ENCODE measurements at regions not wholly inside any gene's neighbourhood (a gene's known extent, or its start where the extent isn't known, plus 50 kb on each side); places are given as distances from the start of the nearest gene placed in this dataset.
A peak's percentile ranks its signal among the peaks of the same experiment; 100 is the strongest.

DNA sequence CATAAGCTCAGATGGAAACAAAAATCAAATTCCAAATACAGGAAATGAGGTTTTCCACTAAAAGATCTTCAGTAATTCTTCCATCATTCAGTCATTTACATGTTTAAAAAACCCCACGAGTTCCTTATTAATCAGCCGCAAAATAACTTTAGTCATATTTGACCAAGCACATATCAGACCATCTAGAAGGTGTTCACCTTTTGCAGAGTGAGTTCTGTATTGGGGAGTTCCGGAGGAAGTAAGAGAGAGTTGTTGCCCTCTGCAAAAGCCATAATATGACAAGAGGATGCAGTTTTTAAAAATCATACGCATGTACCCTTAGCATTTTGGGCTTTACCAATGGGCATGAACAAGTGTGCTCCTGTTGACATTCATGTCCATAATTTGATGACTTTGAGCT is 61.6 kb downstream of the CCR1 start:
- DNase-seq = no peak

DNA sequence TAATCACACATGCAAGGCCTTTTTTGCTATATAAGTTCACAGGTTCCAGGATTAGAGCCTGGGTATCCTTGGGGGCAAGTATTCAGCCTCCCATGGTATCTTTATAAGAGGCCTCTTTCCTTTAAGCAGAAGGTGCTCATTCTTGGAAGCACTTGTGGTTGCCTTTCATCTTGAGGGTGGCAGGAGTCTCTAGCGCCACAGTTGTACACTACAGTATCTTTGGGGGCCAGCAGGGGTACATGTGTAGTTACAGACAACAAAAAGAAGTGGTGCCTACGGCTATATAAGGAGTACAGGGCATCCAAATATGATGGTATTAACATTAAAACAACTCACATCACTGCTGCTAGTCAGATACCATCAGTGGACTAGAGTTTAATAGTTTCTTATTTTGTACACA is 62.1 kb downstream of the CCR1 start:
- DNase-seq = no peak

DNA sequence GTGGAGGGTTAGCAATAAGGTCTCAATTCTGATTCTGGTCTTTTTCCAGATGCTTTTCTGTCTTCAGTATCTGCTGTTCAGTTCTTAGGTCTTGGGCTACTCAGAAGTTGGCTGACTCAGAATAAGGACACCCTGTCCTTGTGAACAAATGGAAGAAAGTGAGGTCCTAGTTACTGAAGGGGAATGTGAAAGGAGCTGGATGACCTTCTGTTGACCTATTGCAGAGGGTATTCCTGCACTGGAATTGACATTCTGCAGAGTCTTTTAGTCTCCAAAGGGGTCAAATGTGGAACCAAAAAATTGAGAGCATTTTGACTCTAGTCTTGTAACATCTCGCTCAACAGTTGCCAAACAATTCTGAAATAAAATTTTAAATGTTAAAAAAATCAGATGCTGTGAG is 63.0 kb downstream of the CCR1 start:
- no peak for DNase-seq

DNA sequence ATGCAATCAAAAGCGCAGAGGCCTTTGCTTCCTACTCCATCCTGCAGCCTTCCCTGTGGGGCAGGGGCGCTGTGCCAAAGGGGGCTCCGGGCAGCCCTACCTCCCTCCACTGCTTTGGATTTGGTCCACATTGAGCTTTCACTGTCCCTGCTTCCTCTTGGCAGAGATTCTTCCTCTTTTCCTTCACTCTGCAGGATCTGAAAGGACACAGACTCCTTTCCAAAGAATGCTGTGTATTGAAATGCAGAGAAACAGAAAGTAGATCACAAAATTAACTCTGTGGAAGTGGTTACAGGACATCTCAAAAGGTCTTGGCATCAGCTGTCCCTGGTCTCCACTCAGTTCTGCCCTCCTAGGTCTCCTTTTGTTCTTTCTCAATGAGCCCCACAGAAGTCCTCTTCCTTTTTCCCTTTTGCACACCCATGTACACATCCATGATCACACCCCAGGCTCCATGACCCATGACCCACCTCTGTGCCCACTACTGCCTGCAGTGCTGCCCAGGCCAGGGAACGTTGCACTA is 64.1 kb downstream of the CCR1 start:
- DNase-seq = no peak

DNA sequence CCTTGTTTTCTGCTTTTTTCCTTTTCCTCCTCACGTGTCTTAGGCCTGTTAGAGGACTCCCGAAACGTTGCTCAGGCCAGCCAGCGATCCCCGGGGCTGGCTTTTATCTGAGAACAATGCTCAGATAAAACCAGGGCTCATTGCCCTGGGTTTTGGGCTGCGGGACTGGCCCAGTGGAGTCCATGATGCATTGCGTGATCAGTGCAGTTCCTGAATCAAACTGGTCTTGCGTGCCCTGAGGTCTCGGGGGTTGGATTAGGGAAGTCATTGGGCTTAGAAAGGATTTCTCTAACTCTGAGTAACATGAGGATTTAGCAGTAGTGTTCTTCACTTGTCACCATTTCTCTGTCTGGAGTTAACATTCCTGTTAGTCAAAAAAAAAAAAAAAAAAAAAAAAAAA is 66.3 kb downstream of the CCR1 start:
- DNase-seq = no peak

DNA sequence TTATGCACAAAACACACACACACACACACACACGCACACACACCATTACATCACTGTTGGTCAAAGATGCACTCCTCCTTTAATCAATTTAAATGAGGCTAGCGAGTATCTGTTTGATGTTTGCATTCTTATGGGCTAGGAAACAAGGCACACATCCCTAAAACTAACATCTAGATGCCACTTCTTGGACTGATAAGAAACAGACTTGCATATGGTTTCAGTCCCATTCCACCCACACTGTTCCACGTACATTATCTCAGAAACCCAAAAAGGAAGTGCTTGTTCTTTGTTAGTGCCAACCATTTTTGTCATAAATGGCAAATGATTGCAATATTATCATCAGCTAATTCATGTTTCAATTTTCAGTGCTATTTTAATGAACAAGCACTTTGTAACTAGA is 69.5 kb downstream of the CCR1 start:
- DNase-seq = no peak

DNA sequence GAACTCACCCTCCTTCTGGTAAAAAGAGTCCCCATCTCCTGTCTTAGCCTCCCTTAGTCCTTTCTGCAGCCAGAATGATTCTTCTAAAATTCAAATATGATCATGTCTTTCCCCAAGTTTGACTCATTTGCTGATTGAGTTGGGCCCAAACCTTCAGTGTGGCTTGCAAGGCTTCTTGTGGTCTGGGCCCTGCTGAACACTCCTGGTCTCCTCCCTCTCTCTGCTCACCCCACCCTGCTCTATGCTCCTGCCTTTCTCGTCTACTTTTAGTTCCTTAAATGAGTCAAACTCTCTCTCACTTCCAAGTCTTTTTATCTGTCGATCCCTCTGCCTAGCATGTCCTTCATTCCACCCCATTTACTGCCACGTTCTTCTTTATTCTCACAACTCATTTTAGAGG is 72.6 kb downstream of the CCR1 start:
- no peak for DNase-seq

DNA sequence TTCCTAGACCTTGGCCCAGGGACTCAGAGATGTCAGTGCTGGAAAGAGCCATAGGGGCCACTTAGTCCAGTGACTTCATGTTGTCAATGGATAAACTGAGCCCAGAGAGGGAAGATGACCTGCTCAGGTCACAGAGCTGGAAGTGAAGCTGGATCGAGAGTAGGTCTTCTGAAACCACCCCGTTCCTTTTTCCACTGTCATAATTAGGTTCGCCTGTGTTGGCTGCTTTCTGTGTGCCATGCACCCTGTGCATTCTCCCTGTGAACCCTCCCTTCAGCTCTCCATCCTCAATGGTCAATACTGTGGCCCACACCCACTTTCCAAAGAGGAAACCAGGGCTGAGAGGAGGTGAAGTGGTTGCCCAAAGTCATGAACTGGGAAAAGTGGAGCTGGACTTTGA is 74.8 kb downstream of the CCR1 start:
- no peak for DNase-seq

DNA sequence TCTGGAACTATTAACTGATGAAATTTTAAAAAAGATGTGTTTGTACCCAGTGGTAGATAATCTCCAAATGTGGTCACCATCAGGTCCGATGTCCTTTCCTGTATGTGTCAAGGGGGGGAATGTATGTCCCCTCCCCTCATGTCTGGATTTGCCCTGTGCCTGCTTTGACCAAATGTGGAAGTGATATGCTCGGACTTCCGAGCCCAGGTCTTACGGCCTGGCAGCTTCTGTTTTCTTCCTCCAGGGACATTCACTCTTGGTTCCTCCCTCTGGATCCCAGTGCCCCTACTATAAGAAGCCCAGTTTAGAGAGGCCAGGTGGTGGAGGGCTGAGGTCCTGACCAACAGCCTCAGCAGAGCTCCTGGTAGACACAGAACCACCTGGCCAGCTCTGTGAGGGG is 75.5 kb downstream of the CCR1 start:
- no peak for DNase-seq

DNA sequence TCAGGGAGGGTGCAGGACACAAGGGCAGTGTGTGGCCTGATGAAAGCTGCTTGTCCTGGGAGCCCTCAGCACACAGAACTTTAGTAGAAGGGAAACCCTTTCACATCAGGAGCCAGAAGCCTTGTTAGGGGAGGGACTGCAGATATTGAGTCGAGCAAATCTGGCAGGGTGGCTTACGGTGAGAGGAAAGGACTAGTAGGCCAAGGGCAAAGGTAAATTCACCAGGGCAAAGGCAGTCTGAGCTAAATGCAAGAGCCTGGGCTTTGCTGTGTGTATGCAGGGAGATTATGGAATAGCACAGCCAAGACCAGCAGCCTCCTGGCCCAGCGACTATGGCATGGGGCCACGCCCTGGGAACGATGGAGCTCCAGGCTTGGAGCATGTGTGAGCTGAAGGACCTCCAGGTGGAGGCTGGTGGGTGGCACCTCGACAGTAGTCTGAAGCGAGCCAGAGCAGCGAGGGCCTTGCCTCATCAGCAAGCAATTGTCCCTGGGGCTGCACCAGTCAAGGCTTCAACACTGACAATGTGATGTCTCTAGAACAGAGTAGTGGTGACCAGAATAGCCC is 76.1 kb downstream of the CCR1 start:
- DNase-seq = no peak

DNA sequence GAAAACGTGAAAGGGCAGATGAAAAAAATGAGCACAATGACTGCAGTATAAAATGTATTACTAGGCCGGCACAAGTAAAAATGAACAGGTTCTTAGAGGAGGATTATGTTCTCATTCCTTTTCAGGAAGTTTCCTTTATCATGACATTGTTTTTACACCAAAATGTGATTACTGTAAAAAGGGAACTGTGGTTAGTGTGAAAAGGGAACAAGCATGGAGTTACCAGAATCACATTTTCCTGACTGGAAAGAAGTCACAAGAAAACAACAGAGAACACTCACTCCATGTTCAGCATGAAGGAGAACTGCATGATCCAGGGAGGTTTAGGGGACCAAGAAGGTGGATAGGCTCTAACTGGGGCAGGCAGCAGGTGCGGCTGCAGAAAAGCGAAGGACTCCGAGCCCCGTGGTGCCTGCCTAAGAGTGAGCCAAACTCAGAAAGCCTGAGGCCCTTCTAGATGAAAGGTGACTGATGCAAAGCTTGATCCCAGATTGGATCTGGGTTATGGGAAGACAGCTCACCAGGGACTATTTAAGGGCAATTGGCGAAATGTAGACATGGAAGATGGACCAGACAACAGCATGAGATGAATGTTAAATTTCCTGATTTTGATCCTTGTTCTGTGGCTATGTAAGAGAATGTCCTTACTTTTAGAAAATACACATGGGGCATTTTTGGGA is 77.3 kb downstream of the CCR1 start:
- DNase-seq = no peak

DNA sequence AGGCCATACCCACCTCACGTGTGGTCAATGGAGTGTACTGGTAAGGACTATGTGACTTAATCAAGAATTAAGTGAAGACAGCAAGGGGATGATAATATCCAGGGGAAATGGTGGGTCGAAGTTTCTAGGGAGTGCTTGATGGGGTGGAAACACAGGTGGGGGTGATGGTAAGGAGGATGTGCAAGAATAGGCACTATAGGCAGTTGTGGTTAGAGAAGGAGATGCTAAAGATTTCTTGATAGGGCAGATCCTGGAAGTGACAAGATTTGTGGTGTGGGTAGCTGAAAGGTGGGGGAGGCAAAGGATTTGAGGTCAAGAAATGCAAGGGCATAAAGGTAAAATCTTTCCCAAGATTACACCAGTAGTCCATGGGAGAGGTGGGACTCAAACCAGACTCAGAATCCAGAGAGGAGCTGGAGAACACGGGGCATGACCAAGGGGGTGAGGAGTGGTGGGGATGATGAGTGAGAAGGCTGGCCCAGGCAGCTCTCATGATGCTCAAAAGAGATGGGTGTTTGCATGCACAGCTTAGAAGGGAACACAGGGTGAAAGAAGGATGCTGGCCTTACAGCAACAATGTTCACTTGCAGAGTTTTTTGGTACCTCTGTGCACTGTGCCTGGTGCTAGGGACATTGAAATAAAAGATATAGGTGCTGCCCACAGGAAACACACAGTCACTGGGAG is 78.4 kb downstream of the CCR1 start:
- DNase-seq = no peak

DNA sequence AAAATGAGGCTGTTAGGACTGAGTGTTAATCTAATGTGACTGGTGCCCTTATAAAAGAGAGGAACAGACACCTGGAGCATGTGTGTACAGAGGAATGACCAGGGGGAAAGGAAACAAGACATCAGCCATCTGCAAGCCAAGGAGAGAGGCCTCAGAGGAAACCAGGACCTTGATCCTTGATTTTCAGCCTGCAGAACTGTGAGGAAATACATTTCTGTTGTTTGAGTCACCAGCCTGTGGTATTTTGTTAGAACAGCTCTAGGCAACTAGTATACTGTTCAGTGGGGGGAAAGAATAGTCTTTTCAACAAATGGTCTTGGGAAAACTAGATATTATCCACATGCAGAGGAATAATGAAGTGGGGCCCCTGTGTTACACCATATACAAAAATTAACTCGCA is 80.6 kb downstream of the CCR1 start:
- no peak for DNase-seq

DNA sequence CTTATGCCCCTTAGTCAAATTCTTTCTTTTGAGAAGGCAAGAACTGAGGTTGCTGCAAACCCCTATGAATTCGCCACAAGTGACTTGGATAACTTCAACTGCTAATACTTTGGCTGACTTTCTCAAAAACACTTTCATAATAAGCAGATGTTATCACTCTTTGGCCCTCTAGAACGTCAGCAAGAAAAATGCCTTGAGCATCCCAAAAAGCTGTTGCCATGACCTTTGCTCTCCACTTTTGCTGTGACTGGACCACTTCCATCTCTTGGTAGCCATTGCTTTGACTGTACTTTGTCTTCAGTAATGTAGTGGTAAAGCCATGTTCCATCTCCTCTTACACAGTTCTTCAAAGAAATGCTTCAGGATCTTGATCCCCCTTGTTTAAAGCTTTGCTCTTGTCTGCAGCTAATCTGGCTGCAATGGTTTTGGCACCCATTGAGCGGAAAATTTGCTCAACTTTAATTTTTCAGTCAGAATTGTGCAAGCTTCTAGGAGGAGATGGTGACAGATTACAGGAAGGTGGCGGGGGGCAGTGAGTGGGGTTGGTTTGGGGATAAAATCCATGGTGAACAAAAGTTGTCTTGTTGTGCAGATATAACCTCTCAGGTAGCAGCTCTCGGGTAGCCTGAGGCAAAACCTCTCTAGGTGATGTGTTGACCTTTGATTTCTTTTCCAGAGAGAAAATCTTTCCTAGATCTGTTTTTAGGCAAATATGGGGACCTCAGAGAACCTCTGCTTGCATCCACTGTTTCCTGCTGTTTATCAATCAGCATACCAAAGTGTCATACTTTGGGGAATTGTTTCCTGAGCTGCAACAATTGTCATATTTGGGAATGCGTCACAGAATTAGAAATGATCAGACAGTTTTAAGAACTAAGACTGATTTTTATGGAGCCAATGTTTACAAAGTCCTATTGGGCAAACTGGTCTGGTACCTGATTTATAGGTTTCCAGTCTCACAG is 83.6 kb downstream of the CCR1 start:
- no peak for DNase-seq

DNA sequence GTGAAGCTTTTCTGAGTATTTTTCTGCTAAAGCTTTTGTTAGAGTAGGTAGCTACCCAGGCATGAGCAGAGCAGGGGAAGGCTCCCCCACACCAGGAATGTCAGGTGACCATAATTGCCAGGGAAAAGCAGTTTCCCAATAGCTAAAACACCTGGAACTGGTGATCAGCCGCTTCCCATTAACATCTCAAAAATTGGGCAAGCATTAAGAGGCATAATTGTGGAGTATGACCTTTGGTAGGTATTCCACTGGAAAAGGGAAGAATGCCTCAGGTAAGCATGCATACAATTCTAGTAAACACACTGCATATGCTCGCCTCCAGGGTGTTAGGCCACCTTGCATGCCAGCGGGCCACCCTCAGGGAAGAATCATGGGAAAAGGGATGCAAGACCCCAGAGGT is 84.5 kb downstream of the CCR1 start:
- DNase-seq = no peak

DNA sequence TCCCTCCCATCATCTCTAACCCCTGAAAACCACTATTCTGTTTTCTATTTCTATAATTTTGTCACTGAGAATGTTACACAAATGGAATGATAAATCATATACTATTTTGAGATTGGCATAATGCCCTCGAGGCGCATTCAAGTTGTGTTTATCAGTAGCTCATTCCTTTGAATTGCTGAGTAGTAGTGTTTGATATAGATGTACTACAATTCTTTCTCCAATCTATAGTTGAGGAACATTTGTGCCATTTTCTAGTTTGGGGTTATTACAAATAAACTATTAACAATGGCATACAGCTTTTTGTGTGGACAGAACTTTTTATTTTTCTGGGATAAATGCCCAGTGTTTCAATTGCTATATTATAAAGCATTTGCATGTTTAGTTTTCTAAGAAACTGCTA is 86.0 kb downstream of the CCR1 start:
- no peak for DNase-seq

DNA sequence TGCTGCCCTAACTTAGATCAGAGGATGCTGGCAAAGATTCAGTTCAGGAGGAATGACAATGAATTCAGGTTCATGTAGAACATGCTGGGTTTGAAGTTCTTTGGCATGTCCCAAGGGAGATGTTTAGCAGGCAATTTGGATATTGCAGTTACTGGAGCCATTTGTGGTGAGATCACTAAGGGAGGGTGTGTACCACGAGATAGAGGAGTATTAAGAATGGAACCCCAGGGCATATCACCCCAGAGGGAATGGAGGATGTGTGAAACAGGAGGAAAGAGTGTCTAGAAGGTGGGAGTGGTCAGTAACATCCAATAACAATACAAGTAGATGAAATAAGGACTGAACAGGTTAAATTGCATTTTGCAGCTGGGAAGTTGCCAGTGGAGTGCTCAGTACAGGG is 87.1 kb downstream of the CCR1 start:
- no peak for DNase-seq

DNA sequence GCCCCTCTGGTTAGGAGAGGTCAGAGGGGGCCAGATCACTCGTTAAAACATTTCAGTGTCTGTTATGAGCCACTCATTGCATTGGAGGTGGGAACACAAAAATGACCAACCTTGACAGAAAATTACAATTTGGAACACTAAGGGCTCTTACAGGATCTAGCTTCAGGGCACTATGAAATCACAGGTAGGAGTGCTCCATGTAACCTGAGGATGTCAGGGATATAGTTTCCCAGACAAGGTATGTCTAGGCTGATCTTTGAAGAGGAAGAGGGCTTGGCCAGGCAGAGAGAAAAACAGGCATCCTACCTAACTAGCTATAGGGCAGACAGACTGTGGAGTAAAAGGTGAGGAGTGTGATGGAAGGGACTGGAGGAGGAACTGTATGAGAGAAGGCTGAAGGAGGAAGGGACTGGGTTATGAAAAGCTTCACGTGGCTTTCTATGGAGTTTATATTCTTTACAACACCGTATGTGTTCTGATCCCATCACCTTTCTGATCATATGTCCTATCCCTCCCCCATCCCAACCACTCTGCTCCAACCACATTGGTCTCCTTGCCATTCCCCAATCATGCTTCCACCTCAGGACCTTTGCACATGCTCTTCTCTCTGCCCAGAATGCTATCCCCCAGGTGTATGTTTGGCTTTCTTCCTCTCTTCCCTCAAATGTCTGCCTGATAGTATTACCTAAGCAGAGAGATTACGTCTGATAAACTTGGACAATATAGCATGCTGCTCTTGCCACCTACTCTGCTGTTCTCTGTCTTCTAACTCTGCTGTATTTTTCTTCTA is 88.2 kb downstream of the CCR1 start:
- no peak for DNase-seq

DNA sequence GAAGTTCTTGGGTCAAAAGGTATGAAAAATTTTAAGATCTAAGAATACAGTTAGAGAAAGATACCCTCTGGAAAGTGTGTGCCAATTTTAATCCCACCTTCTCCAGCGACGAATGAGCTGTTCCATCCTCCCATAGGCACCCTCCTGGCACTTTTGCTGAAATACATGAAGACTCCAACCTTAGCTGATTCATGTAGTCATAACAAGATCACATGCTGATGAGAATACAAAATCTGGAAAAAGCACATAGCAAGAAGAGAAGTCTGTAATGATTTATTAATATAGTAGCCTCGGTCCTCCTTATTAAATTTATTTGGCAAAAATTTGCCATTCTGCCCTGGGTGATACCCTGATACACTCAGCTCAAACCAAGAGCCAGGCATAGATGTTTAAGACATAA is 88.9 kb downstream of the CCR1 start:
- no peak for DNase-seq

DNA sequence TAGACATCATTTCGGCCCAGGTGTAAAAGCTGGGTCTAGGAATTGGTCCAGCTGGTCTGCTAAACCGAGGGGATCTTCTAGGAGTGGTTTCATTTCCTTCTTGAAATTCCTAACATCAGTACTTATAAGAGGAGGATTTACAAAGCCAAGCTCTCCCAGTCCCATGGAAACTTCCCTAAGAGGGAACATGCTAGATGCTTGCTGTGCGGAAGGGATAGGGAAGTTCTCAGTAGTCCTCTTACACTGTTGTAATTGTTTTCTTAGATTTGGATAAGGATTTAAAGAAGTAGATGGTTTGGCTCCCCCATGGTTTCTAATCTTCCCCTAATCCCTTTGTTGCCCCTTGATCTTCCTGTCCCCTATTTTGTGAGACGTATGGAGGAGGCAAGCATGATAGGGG is 89.7 kb upstream of the XCR1 start:
- no peak for DNase-seq

DNA sequence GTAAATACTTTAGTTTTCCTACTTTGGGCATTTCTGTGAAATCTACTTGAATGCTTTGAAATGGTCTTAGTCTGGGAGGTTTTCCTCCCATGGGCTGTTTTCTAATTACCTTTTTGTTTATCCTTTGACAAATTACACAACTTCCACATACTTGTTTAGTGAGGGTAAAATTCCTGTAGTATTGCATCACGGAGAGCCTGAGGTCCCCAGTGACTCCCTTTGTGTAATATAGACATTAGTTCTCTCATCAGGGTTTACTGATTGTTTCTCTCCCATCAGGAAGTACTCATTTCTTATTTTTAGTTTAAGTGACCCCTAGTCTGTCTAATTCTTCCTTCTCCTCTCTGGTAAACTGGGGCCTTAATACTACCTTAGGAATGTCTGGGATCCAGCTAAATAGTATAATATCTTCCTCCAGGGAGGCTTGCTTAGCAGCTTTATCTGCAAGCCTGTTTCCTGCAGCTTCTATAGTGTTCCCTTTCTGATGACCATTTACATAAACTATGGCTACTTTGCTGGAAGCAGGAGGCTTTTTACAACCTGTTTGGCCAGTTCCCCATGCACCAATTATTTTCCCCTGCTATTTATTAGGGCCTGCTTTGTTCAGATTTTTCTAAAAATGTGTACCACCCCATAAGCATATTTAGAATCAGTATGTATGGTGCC is 87.2 kb upstream of the XCR1 start:
- peak in 1 of 3 experiments; percentile 5 for DNase-seq

DNA sequence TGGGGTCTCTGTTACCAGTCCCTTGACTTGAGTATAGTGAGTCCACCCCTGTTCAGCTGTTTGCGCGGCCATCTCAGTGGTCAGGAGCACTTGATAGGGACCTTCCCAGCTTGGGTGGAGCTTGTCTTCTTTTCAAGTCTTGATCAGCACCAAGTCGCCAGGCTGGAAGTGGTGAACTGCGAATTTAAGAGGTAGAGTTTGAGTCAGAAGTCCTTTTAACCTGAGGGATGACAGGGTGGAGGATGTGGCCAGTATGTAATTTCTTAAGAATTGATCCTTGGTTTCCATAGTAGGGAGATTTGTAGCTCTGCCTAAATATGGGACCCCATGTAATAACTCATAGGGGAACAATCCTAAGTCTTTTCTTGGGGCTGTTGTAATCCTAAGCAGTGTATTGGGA is 86.3 kb upstream of the XCR1 start:
- no peak for DNase-seq

Measured in NCI-H1417 (cell line).